ENCODE measurements at regions not wholly inside any gene's neighbourhood (a gene's known extent, or its start where the extent isn't known, plus 50 kb on each side); places are given as distances from the start of the nearest gene placed in this dataset.

- no peak for TF ChIP-seq REST (IDR thresholded peaks at IDR 0.05; ENCODE audit: insufficient read depth in 1 of 2, low read depth in 2 of 2, low read length in 2 of 2)
- TF ChIP-seq POLR2AphosphoS5 (IDR thresholded peaks at IDR 0.05; ENCODE audit: low read depth, low read length): no peak
- TF ChIP-seq TAF1 (IDR thresholded peaks at IDR 0.05; ENCODE audit: borderline replicate concordance, insufficient read depth, low read length): no peak
- no peak for TF ChIP-seq SIN3A (IDR thresholded peaks at IDR 0.05; ENCODE audit: borderline replicate concordance, insufficient read depth, low read length)
Measured at GRCh38 chr18:78659057-78659456, 320.6 kb upstream of the SALL3 start.
